Epithelial cell of proximal tubule (primary cell): ENCODE measurements at regions not wholly inside any gene's neighbourhood (a gene's known extent, or its start where the extent isn't known, plus 50 kb on each side); places are given as distances from the start of the nearest gene placed in this dataset.

ENCODE experiments used
- DNase-seq: peaks from one replicate; pipeline ENCODE4 v3.0.0-alpha.2; 2011; ENCODE audit warnings: low read depth
- H3K4me3 ChIP-seq: 2 replicates; pipeline ENCODE4 v1.5.1; 2011; ENCODE audit warnings: low read depth, mild to moderate bottlenecking, low read length
- TF ChIP-seq, protein P1 (sequence below): conservative IDR thresholded peaks from 2 replicates; pipeline ENCODE4 v1.5.1; 2012; ENCODE audit warnings: low read depth, mild to moderate bottlenecking, low read length

DNA sequence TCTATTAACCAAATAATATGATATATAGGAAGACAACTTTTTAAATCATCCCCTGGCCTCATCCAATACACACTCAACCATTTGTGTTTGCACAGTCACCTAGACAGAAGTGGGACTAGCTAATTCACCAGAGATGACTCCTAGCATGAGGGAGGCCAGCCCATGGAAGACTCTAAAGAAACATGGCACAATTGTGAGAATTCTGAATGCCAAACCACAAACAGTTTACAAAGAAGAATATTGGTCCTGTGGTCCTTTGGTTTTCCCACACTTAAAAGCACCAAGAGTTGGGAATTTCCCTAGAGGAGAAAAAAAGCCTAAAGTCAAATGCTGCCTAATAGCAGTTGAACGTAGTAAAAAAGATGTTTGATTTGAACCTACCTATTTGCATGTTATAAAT, 609.9 kb downstream of the ACTL7B start:
- no peak for DNase-seq
- TF ChIP-seq, protein P1, sequence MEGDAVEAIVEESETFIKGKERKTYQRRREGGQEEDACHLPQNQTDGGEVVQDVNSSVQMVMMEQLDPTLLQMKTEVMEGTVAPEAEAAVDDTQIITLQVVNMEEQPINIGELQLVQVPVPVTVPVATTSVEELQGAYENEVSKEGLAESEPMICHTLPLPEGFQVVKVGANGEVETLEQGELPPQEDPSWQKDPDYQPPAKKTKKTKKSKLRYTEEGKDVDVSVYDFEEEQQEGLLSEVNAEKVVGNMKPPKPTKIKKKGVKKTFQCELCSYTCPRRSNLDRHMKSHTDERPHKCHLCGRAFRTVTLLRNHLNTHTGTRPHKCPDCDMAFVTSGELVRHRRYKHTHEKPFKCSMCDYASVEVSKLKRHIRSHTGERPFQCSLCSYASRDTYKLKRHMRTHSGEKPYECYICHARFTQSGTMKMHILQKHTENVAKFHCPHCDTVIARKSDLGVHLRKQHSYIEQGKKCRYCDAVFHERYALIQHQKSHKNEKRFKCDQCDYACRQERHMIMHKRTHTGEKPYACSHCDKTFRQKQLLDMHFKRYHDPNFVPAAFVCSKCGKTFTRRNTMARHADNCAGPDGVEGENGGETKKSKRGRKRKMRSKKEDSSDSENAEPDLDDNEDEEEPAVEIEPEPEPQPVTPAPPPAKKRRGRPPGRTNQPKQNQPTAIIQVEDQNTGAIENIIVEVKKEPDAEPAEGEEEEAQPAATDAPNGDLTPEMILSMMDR: no peak
- H3K4me3 ChIP-seq: no peak overlapping the region

DNA sequence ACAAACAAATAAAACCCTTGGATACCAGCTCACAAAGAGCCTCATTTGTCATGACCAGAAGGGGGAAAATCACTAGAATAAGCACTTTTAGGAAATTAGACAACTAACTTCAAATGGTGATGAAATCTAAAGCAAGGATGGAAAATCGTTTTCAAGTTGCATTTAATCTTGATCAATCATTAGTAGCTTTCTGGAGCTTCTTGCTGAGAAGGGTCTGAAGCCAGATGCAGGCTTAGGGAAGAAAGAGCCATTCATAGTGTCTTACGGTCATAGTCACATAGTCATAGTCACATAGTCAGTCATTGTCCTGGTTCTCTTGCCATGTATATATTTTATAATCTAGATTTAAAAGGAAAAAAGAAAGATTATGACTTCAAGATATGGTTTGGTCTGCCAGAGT, 610.5 kb downstream of the ACTL7B start:
- DNase-seq: no peak
- TF ChIP-seq, protein P1: no peak
- H3K4me3 ChIP-seq: no peak overlapping the region

DNA sequence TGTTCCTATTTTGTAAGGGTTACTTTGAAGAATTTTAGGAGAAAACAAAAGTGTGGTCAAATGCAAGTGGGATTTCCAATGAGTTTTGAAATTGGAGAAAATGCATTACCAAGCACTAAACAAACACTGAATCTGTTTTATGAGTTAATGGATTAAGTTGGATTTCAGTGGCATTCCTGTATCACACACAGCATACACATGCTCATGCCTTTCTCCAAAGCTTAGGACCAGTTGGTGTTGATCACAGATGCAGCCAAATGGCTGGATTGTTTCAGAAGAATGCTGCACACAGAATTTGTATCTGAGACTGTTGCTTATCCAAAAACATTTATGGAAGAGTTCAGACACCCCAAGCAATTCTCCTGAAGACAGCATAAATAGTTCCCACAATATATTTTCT, 611.1 kb downstream of the ACTL7B start:
- no peak overlapping the region for H3K4me3 ChIP-seq
- TF ChIP-seq, protein P1: no peak
- no peak for DNase-seq

GRCh38 chr9:108241384-108242073, 614.3 kb downstream of the ACTL7B start:
- TF ChIP-seq, protein P1: no peak
- DNase-seq: no peak
- no peak overlapping the region for H3K4me3 ChIP-seq

- TF ChIP-seq, protein P1: no peak
- DNase-seq: no peak
- no peak overlapping the region for H3K4me3 ChIP-seq
Observed at GRCh38 chr9:108239696-108240321, 616.0 kb downstream of the ACTL7B start.

DNA sequence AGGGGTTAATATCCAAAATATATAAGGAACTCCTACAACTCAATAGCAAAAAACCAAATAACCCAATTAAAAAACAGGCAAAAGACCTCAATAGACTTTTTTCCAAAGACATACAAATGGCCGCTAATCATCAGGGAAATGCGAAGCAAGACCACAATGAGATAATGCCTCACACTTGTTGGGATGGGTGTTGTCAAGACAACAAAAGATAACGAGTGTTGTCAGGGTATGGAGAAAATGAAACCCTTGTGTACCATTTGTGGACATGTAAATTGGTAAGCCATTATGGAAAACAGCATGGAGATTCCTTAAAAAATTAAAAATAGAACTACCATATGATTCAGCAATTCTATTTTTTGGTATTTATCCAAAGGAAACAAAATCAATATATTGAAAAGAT, 620.2 kb downstream of the ACTL7B start:
- no peak for DNase-seq
- TF ChIP-seq, protein P1: no peak
- H3K4me3 ChIP-seq: no peak overlapping the region

GRCh38 chr9:108234811-108235210, 621.0 kb downstream of the ACTL7B start:
- TF ChIP-seq, protein P1: no peak
- no peak overlapping the region for H3K4me3 ChIP-seq
- no peak for DNase-seq
